ENCODE measurements at regions not wholly inside any gene's neighbourhood (a gene's known extent, or its start where the extent isn't known, plus 50 kb on each side); places are given as distances from the start of the nearest gene placed in this dataset.

GRCh38 chr10:43938810-43939209, 290.1 kb upstream of the ZNF32 start:
- TF ChIP-seq CTCF (IDR thresholded peaks at IDR 0.05; ENCODE audit: low read length) (no peak), EZH2phosphoT487 (IDR thresholded peaks at IDR 0.05; ENCODE audit: low read length) (no peak), EZH2 (optimal IDR thresholded peaks at IDR 0.05; ENCODE audit: low read depth, low read length) (no peak)
